Suprapubic skin (tissue), 4 donors: ENCODE measurements at regions not wholly inside any gene's neighbourhood (a gene's known extent, or its start where the extent isn't known, plus 50 kb on each side); places are given as distances from the start of the nearest gene placed in this dataset.

ENCODE experiments used
- DNase-seq, 2 donors: peaks; one replicate each; pipeline ENCODE4 v3.0.0-alpha.2; 2019; ENCODE audit warnings: low spot score in 2 of 2
- H3K27ac ChIP-seq: fragments of 200-600 bp; sonication (generic); one replicate; pipeline ENCODE4 v1.5.1; 2019
- H3K27me3 ChIP-seq: fragments of 200-600 bp; sonication (generic); one replicate; pipeline ENCODE4 v1.5.1; 2019
- H3K36me3 ChIP-seq: fragments of 200-600 bp; sonication (generic); one replicate; pipeline ENCODE4 v1.5.1; 2019
- H3K4me1 ChIP-seq: fragments of 200-600 bp; sonication (generic); one replicate; pipeline ENCODE4 v1.5.1; 2019
- H3K4me3 ChIP-seq: fragments of 200-600 bp; sonication (generic); one replicate; pipeline ENCODE4 v1.5.1; 2019; ENCODE audit warnings: mild to moderate bottlenecking
- H3K9me3 ChIP-seq: fragments of 200-600 bp; sonication (generic); one replicate; pipeline ENCODE4 v1.5.1; 2019
- EP300 ChIP-seq: sonication (generic); formaldehyde crosslinking; IDR thresholded peaks from one replicate; pipeline ENCODE4 v1.6.1; 2017; ENCODE audit warnings: antibody characterized with exemption
- POLR2A ChIP-seq, 2 donors: fragments of 450-650 bp; IDR thresholded peaks; one replicate each; pipeline ENCODE4 v1.6.1; 2017; ENCODE audit warnings: antibody characterized with exemption in 2 of 2, mild to moderate bottlenecking in 2 of 2, moderate library complexity in 2 of 2
- POLR2AphosphoS5 ChIP-seq, 3 donors: sonication (generic); formaldehyde crosslinking; IDR thresholded peaks; one replicate each; pipeline ENCODE4 v1.6.1; 2017; ENCODE audit warnings: antibody characterized with exemption in 3 of 3
- WGBS: methylation state at CpG from one replicate; pipeline ENCODE4 v1.1.5; 2018; 5-methylcytosine and 5-hydroxymethylcytosine counted together
- TF ChIP-seq, protein P1 (sequence below), 2 donors: fragments of 200-600 bp in 1 of 2; fragments of 450-650 bp in 1 of 2; sonication (generic) in 1 of 2; IDR thresholded peaks; one replicate each; pipeline ENCODE4 v1.5.1; 2016 to 2019; ENCODE audit warnings: antibody characterized with exemption in 2 of 2, mild to moderate bottlenecking in 1 of 2, moderate library complexity in 1 of 2

DNA sequence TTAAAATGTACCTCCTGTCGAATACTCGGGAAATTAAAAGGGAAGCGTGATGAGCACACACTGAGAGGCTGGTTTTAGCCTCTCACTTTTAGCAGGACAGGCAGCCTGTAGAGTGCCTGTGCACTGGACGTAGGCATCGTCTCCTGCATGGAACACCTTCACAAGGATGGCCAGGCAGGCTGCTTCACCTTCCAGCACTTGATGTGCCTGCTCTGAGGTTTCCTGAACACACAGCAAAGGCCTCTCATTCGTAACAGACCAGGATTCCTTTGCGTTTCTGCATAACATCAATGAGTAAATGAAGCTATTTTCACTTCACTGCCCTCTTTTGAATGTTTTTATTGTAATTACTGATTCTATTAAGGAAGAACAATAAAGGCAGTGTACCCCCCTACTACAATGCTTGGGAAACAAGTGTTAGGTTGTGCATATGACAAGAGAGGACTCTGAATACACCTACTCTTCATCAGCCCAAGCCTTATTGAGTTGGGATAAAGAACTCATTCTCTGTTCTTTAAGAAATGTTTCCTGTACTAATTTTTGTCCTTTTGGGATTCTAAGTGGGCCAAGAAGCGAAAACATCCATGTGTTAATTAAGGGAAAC is 1077.6 kb upstream of the FOXG1 start:
- Histone ChIP-seq H3K4me3 (no peak overlapping the region), H3K4me1 (no peaks in the 10 kb centered on the region), H3K36me3 (no peaks in the 10 kb centered on the region), H3K9me3 (no peaks in the 10 kb centered on the region), H3K27ac (no peak overlapping the region), H3K27me3 (no peaks in the 10 kb centered on the region)
- no peak for DNase-seq
- TF ChIP-seq POLR2AphosphoS5 (IDR thresholded peaks at IDR 0.05) (no peak), EP300 (no peak), POLR2A (IDR thresholded peaks at IDR 0.05) (no peak)
- TF ChIP-seq, protein P1, sequence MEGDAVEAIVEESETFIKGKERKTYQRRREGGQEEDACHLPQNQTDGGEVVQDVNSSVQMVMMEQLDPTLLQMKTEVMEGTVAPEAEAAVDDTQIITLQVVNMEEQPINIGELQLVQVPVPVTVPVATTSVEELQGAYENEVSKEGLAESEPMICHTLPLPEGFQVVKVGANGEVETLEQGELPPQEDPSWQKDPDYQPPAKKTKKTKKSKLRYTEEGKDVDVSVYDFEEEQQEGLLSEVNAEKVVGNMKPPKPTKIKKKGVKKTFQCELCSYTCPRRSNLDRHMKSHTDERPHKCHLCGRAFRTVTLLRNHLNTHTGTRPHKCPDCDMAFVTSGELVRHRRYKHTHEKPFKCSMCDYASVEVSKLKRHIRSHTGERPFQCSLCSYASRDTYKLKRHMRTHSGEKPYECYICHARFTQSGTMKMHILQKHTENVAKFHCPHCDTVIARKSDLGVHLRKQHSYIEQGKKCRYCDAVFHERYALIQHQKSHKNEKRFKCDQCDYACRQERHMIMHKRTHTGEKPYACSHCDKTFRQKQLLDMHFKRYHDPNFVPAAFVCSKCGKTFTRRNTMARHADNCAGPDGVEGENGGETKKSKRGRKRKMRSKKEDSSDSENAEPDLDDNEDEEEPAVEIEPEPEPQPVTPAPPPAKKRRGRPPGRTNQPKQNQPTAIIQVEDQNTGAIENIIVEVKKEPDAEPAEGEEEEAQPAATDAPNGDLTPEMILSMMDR (IDR thresholded peaks at IDR 0.05) = no peak
- 78% methylated on average over 8 of the region's 8 CpGs for WGBS

DNA sequence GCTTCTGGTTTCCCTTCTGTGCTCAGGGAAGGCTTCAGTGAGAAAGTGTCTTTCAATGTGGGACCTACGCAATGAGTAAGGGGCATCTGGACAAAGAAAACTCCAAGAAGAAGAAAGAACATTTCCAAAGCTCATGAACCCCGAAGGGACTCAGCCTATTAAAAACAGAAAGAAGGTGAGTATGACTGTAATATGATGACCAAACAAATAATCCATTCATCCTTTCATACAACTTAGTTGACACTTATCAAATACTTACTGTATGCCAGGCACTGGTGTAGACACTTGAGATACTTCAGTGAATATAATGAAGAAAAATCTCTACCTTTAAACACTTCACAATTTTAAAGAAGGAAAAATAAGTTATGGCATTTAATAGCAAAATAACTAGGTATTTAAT is 1054.2 kb upstream of the FOXG1 start:
- Histone ChIP-seq H3K9me3 (peaks cover 19% of the 10 kb centered on the region), H3K4me1 (no peaks in the 10 kb centered on the region), H3K27ac (no peak overlapping the region), H3K36me3 (no peaks in the 10 kb centered on the region), H3K4me3 (no peak overlapping the region), H3K27me3 (no peaks in the 10 kb centered on the region)
- DNase-seq = no peak
- TF ChIP-seq EP300 = no peak
- TF ChIP-seq POLR2A (IDR thresholded peaks at IDR 0.05) = no peak
- TF ChIP-seq, protein P1 (IDR thresholded peaks at IDR 0.05) = no peak
- no peak for TF ChIP-seq POLR2AphosphoS5 (IDR thresholded peaks at IDR 0.05)
- WGBS = 89% methylated on average over 2 of the region's 2 CpGs

DNA sequence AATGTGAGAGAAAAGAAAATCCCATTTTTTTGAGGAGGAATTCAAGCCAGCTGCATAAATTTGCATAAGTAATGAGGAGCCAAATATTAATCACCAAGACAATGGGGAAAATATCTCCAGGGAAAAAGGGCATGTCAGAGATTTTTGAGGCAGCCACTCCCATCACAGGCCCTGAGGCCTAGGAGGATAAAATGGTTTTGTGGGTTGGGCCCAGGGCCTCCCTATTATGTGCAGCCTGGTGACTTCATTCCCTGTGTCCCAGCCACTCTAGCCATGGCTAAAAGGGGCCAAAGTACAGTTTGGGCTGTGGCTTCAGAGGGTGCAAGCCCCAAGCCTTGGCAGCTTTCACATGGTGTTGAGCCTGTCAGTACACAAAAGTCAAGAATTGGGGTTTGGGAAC is 1051.0 kb upstream of the FOXG1 start:
- DNase-seq = no peak
- no peaks in the 10 kb centered on the region for H3K27me3 ChIP-seq
- H3K36me3 ChIP-seq = no peaks in the 10 kb centered on the region
- H3K27ac ChIP-seq = no peak overlapping the region
- no peak for TF ChIP-seq EP300
- no peak for TF ChIP-seq POLR2A (IDR thresholded peaks at IDR 0.05)
- TF ChIP-seq, protein P1 (IDR thresholded peaks at IDR 0.05) = no peak
- TF ChIP-seq POLR2AphosphoS5 (IDR thresholded peaks at IDR 0.05) = no peak
- H3K4me3 ChIP-seq = no peak overlapping the region
- H3K9me3 ChIP-seq = peaks cover 15% of the 10 kb centered on the region
- H3K4me1 ChIP-seq = no peaks in the 10 kb centered on the region

DNA sequence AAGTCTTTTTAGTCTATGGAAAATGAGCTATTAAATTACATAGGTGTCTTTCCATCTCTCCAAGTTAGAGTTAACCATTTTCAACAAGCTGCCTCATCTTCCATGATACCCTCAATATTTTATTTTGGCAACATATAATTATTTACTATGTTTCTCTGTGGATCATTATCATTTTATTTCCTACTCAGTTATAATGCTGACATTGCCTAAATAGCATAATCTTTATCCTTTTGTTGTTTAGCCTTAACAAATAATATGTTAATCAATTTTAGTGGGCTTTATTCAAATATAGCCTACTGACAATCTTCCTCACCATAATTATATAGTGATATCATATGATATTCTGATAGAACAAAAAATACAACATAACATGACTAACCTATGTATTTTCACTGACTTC is 1044.8 kb upstream of the FOXG1 start:
- Histone ChIP-seq H3K4me1 (no peaks in the 10 kb centered on the region), H3K9me3 (peaks cover 4% of the 10 kb centered on the region), H3K27ac (no peak overlapping the region), H3K4me3 (no peak overlapping the region), H3K36me3 (no peaks in the 10 kb centered on the region), H3K27me3 (no peaks in the 10 kb centered on the region)
- TF ChIP-seq POLR2A (IDR thresholded peaks at IDR 0.05) (no peak), POLR2AphosphoS5 (IDR thresholded peaks at IDR 0.05) (no peak), EP300 (no peak)
- TF ChIP-seq, protein P1 (IDR thresholded peaks at IDR 0.05) = no peak
- no peak for DNase-seq

DNA sequence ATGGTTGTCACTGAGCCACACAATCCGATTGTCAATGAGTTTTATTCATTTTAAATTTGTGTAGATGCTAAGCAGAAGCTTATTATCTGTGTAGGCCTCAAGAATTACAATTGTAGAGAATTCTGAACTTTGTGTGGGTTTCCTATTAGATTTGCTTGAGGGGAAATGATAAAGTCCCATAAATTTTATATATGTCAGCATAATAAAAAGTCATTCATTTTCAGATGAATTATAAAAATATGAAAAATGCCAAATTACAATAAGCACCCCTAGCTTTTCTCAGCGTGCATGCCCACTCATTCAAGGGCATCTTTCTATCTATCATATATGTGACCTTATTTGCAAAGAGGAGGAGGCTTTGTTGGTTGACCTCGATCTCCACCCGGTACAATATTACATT is 1041.1 kb upstream of the FOXG1 start:
- 82% methylated on average over 4 of the region's 4 CpGs for WGBS
- TF ChIP-seq POLR2AphosphoS5 (IDR thresholded peaks at IDR 0.05) = no peak
- TF ChIP-seq, protein P1 (IDR thresholded peaks at IDR 0.05) = no peak
- TF ChIP-seq EP300 = no peak
- TF ChIP-seq POLR2A (IDR thresholded peaks at IDR 0.05) = no peak
- H3K27me3 ChIP-seq = no peaks in the 10 kb centered on the region
- H3K4me1 ChIP-seq = no peaks in the 10 kb centered on the region
- H3K36me3 ChIP-seq = no peaks in the 10 kb centered on the region
- no peaks in the 10 kb centered on the region for H3K9me3 ChIP-seq
- DNase-seq = no peak
- no peak overlapping the region for H3K4me3 ChIP-seq
- H3K27ac ChIP-seq = no peak overlapping the region
